SK-N-SH (cell line): ENCODE measurements at regions not wholly inside any gene's neighbourhood (a gene's known extent, or its start where the extent isn't known, plus 50 kb on each side); places are given as distances from the start of the nearest gene placed in this dataset.

Experiments
- CTCF ChIP-seq: fragments of 200-600 bp; sonication (generic); IDR thresholded peaks from 2 replicates; pipeline ENCODE4 v1.6.1; 2017; ENCODE audit warnings: antibody characterized with exemption, mild to moderate bottlenecking, moderate library complexity
- MAX ChIP-seq: IDR thresholded peaks from 2 replicates; pipeline ENCODE4 v1.4.0; 2012; ENCODE audit warnings: low read depth
- RAD21 ChIP-seq: IDR thresholded peaks from 2 replicates; pipeline ENCODE4 v1.6.1; 2012; ENCODE audit warnings: mild to moderate bottlenecking, low read length
- SIN3A ChIP-seq: IDR thresholded peaks from 2 replicates; pipeline ENCODE4 v1.6.1; 2012; ENCODE audit warnings: low read depth, mild to moderate bottlenecking, low read length, moderate library complexity, borderline replicate concordance

GRCh38 chr12:105616971-105617540, 286.6 kb downstream of the C12orf75 start:
- TF ChIP-seq CTCF, result no peak
- no peak for TF ChIP-seq RAD21
- TF ChIP-seq SIN3A, result no peak
- TF ChIP-seq MAX, result no peak
